Epithelial cell of esophagus (primary cell): ENCODE measurements at regions not wholly inside any gene's neighbourhood (a gene's known extent, or its start where the extent isn't known, plus 50 kb on each side); places are given as distances from the start of the nearest gene placed in this dataset.
"Not testable (repeated sequence)": the region's sequence is repeated elsewhere in the genome, so short reads cannot be mapped to it uniquely, and the experiment has no call there.

ENCODE experiments used
- DNase-seq: peaks from one replicate; pipeline ENCODE4 v3.0.0; 2010; ENCODE audit warnings: low read depth
- H3K4me3 ChIP-seq: 2 replicates; pipeline ENCODE4 v1.5.1; 2011; ENCODE audit warnings: mild to moderate bottlenecking, low read length, control low read depth
- TF ChIP-seq, protein P1 (sequence below): IDR thresholded peaks from 2 replicates; pipeline ENCODE4 v1.5.1; 2011; ENCODE audit warnings: low read depth, mild to moderate bottlenecking, low read length, control low read depth, inconsistent platforms; ENCODE audit not compliant: insufficient read depth; ENCODE audit errors: missing control alignments

DNA sequence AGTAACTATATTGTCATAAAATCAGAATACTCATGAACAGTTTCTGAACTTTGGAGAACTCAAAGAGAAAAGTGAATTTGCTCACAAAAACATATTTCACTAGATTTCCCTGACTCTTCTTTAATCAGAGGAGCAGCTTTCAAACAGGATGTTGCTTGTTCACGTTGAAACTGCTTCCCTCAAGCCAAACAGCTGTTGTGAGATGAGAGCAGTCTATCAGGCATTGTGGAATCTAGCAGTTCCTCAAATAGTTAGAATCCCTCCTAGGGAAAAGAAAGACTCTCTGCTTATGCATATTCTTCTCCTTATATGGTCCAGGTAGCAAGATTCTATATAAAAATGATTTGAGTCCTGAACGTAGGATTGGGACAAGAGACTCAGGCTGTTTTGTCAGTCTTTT lies 1012.1 kb downstream of the FAM133A start:
- H3K4me3 ChIP-seq = no peak overlapping the region
- no peak for DNase-seq
- TF ChIP-seq, protein P1, sequence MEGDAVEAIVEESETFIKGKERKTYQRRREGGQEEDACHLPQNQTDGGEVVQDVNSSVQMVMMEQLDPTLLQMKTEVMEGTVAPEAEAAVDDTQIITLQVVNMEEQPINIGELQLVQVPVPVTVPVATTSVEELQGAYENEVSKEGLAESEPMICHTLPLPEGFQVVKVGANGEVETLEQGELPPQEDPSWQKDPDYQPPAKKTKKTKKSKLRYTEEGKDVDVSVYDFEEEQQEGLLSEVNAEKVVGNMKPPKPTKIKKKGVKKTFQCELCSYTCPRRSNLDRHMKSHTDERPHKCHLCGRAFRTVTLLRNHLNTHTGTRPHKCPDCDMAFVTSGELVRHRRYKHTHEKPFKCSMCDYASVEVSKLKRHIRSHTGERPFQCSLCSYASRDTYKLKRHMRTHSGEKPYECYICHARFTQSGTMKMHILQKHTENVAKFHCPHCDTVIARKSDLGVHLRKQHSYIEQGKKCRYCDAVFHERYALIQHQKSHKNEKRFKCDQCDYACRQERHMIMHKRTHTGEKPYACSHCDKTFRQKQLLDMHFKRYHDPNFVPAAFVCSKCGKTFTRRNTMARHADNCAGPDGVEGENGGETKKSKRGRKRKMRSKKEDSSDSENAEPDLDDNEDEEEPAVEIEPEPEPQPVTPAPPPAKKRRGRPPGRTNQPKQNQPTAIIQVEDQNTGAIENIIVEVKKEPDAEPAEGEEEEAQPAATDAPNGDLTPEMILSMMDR = no peak

DNA sequence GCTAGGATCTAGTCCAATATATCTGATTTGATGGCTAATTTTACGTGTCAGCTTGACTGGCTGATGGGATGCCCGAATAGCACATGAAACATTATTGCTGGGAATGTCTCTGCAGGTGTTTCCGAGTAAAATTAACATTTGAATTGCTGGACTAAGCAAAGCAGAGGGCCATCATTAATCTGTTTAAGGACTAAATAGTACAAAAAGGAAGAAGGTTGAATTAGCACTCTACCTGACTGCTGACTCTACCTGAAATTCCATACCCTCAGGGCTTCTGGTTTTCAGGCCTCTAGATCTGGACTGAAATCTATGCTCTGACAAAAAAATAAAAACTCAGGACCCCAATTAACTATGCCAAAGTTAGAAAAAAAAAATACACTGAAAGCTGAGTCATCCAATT lies 1021.9 kb downstream of the FAM133A start:
- no peak for DNase-seq
- no peak overlapping the region for H3K4me3 ChIP-seq
- TF ChIP-seq, protein P1 = no peak

DNA sequence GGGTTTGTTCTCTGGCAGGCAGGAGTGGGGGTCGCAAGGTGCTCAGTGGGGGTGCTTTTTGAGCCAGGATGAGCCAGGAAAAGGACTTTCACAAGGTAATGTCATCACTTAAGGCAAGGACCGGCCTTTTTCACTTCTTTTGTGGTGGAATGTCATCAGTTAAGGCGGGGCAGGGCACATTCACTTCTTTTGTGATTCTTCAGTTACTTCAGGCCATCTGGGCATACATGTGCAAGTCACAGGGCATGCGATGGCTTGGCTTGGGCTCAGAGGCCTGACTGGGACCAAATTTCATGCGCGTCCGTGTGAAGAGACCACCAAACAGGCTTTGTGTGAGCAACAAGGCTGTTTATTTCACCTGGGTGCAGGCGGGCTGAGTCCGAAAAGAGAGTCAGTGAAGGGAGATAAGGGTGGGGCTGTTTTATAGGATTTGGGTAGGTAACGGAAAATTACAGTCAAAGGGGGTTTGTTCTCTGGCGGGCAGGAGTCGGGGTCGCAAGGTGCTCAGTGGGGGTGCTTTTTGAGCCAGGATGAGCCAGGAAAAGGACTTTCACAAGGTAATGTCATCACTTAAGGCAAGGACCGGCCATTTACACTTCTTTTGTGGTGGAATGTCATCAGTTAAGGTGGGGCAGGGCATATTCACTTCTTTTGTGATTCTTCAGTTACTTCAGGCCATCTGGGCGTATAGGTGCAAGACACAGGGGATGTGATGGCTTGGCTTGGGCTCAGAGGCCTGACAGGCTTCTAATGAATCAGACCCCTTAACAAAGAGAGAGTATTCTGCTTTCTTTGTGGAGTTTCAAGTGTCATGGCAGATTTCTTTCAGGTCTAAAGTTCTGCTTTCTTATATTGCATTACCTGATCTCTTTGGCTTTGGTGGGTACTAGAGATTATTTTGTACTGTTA lies 1030.6 kb downstream of the FAM133A start:
- not testable (repeated sequence) for H3K4me3 ChIP-seq, DNase-seq

DNA sequence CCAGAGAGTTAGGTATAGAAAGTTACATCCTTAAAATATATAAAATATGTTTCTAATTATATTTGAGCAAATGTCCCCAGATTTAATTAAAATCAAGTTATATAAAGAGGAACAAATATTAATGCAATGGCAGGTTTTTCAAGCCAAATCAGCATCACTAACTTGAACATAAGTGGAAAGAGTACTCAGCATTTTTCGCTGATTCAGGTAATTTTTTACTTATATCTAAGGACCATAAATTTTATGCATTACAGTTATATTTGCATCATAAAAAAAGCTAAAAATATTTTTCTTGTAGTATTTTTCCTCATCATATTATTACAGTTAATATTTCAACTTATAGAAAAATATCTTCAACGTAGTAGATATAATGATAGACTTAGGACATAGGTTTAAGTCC lies 1047.4 kb downstream of the FAM133A start:
- DNase-seq = no peak
- TF ChIP-seq, protein P1 = no peak

DNA sequence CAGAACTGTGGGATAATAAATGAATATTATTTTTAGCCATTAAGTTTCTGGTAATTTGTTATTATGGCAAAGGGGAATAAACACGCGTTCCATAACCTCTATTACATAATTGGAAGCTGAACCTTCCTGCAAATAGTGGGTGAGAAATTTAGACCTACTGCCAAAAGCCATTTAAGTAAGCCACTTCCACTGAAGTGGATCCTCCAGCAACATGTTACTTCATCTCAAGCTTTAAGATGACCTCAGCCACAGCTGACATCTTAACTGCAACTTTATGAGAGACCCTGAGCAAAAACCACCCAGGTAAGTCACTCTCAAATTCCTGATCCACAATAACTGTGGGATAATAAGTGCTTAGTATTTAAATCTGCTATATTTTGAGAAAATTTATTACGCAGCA lies 1048.6 kb downstream of the FAM133A start:
- H3K4me3 ChIP-seq = no peak overlapping the region
- DNase-seq = no peak
- TF ChIP-seq, protein P1 = no peak

More for the DNA sequence above, 1047.4 kb downstream of the FAM133A start:
- no peak overlapping the region for H3K4me3 ChIP-seq

DNA sequence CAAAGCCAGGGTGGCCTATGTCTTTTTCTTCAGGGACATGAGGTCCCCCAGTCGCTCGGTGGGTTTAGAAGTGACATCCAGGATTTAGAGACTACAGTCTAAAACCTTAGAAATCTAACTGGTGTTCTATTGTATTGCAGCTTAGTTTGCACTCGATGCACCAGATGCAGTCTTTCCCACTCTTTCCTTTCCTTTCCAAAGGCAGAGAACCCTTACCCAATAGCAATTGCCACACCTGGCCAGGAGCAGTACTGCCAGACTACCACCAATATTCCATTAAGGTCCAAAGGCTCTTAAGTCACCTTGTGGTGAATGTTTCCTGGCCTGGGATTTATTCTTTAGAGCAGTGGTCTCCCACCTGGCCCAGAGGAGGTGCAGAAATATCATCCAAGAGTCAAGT lies 1068.8 kb downstream of the FAM133A start:
- DNase-seq = no peak
- no peak overlapping the region for H3K4me3 ChIP-seq
- TF ChIP-seq, protein P1 = no peak

DNA sequence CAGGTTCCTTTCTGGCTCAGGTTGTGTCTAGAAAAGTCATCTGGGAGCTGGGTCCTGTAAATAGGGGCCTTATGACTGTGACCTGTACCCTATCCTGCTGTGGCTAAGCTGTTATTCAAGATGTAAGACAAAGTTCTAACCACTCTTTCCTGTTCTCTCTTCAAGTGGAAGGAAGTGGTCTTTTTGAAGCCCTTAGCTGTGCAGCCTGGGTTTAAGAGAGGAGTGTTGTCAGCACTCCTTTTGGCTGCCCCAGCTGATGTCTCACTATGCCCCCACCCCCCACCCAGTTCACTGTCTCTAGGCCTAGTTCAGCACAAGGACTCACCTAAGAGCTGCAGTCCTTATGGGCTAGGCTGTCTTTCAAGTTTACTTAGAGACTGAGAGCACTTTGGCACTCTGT lies 1069.5 kb downstream of the FAM133A start:
- H3K4me3 ChIP-seq = no peak overlapping the region
- no peak for DNase-seq
- TF ChIP-seq, protein P1 = no peak
